RWPE1 (cell line): ENCODE measurements at regions not wholly inside any gene's neighbourhood (a gene's known extent, or its start where the extent isn't known, plus 50 kb on each side); places are given as distances from the start of the nearest gene placed in this dataset.

Source experiments
- CTCF ChIA-PET: fragments of 350-600 bp; sonication (Branson Sonifier 250); formaldehyde crosslinking; extraction: SDS; loops from one replicate; lab custom pipeline; 2021; lab: Yijun Ruan, JAX
- POLR2A ChIA-PET: fragments of 400-600 bp; formaldehyde crosslinking; extraction: SDS; loops from one replicate; lab custom pipeline; 2020; ENCODE audit warnings: antibody characterized with exemption; ENCODE audit not compliant: low non-redundant PET; lab: Yijun Ruan, JAX
- DNase-seq: peaks from one replicate; pipeline ENCODE4 v3.0.0; 2012; ENCODE audit warnings: low spot score
- H3K27ac ChIP-seq: fragments of 450-650 bp; 2 replicates; pipeline ENCODE4 v1.5.1; 2017
- CTCF ChIP-seq: fragments of 450-650 bp; conservative IDR thresholded peaks from 2 replicates; pipeline ENCODE4 v1.5.1; 2017; ENCODE audit warnings: low read depth, mild to moderate bottlenecking

DNA sequence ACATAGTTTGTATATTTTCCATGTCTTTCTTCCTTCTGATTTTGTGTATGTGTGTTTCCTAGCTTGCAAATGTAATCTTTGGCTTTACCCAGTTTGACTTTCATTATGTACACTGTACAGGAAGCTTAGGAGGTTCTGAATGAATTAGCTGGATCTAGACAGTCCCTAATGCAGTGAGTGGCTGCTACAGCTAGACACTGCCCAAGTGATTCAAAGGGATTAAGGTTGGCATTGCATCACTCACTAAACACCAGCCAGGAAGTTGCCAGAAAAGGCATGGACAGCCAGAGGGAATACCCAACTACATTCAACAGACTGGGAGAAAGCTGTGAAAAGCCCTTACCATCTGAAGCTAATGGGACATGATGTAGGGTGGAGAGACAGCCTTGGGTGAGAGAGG lies 316.0 kb upstream of the MEX3C start:
- peak overlapping the region; percentile 80 for H3K27ac ChIP-seq
- POLR2A ChIA-PET, result no interaction called here
- DNase-seq, result peak; percentile 32
- CTCF ChIA-PET, result interaction anchor here (1.1 to 1.3 kb wide), 2 partner anchors 236 to 317 kb away, joined by 3 to 4 read pairs; no protein-coding TSS in a partner anchor
- TF ChIP-seq CTCF, result no peak

DNA sequence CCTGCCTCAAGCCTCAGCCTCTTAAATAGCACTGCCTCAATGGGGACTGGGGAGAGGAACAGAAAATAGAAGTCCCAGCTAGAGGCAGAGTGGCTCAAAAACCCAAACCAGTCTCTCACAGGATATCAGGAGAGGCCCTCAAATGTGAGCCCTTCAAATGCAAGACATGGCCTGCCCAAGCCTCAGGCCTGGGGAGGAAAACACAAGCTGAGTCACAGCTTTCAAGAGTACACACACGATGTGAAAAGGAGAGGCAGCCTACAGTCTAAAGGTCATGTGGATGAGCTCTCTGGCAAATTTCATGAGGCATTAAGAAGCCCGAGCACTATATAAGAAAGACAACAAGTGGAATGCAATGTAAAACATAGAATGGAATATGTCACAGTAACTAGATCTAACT lies 316.6 kb upstream of the MEX3C start:
- ChIA-PET POLR2A (no interaction called here), CTCF (interaction anchor here (0.6 to 1.3 kb wide), 3 partner anchors 107 to 317 kb away, joined by 3 to 4 read pairs (median 3); no protein-coding TSS in a partner anchor)
- TF ChIP-seq CTCF, result no peak
- H3K27ac ChIP-seq, result peak overlapping the region; percentile 80
- DNase-seq, result peak; percentile 5

DNA sequence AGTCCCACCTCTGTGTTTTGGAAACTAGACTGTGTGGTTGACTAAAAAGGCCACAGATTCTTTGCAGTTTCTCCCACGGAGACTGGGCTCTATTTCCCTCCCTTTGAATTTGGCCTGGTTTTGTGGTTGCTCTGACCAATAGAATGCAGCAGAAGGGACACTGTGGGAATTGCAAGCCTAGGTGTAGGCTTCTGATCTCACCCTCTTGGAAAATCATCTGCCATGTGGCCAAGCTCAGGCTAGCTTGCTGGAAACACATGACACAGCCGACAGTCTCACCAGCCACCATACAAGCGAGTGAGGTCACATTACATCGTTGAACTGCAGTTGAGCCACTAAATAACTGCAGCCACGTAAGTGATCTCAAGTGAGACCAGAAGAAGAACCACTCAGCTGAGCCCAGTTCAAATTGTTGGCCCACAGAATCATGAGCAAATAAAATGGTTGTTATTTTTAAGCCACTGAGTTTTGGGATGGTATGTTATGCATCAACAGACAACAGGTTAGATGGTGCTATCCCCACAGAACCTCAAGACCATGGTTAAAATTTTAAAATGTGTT lies 319.1 kb upstream of the MEX3C start:
- POLR2A ChIA-PET, result no interaction called here
- no peak for TF ChIP-seq CTCF

DNA sequence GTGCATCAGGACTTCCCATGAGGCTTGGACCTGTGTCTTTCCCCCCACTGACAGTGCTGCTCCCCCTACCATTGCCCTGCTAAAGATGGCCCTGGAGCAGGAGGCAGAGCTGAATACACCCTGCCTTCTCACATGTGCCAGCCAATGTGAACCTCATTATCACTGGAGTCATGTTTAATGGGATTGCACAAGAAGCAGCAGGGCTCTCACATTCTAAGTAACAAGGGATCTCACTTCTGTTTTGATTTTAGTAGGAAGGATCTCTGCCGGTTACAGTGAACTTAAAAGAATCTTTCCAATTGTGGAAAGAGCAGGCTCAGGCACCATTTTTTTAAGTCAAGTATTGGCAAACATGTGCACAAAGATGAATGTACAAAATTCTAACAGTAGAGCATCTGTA lies 322.1 kb upstream of the MEX3C start:
- H3K27ac ChIP-seq, result no peak overlapping the region
- POLR2A ChIA-PET, result no interaction called here
- no peak for TF ChIP-seq CTCF
- CTCF ChIA-PET, result interaction anchor here (0.5 kb wide), 1 partner anchor 583 kb away, joined by 4 read pairs; no protein-coding TSS in a partner anchor
- DNase-seq, result no peak

More for the DNA sequence above, 319.1 kb upstream of the MEX3C start:
- H3K27ac ChIP-seq, result no peak overlapping the region
- CTCF ChIA-PET, result no interaction called here
- no peak for DNase-seq

- POLR2A ChIA-PET, result no interaction called here
- no peak overlapping the region for H3K27ac ChIP-seq
- DNase-seq, result no peak
- CTCF ChIA-PET, result no interaction called here
- no peak for TF ChIP-seq CTCF
Measured at GRCh38 chr18:51520676-51521180, 323.2 kb upstream of the MEX3C start.

GRCh38 chr18:51522338-51522737 lies 324.9 kb upstream of the MEX3C start:
- peak overlapping the region; percentile 42; the same call in 1 of the 2 replicates for H3K27ac ChIP-seq
- POLR2A ChIA-PET, result no interaction called here
- DNase-seq, result no peak
- TF ChIP-seq CTCF, result no peak
- CTCF ChIA-PET, result no interaction called here
